ENCODE measurements at regions not wholly inside any gene's neighbourhood (a gene's known extent, or its start where the extent isn't known, plus 50 kb on each side); places are given as distances from the start of the nearest gene placed in this dataset.

GRCh38 chr17:79385962-79386563, 224.8 kb downstream of the RBFOX3 start:
- TF ChIP-seq CTCF (IDR thresholded peaks at IDR 0.05): no peak
- TF ChIP-seq POLR2A (IDR thresholded peaks at IDR 0.05): no peak
